ENCODE measurements at regions not wholly inside any gene's neighbourhood (a gene's known extent, or its start where the extent isn't known, plus 50 kb on each side); places are given as distances from the start of the nearest gene placed in this dataset.

- TF ChIP-seq, protein P1, sequence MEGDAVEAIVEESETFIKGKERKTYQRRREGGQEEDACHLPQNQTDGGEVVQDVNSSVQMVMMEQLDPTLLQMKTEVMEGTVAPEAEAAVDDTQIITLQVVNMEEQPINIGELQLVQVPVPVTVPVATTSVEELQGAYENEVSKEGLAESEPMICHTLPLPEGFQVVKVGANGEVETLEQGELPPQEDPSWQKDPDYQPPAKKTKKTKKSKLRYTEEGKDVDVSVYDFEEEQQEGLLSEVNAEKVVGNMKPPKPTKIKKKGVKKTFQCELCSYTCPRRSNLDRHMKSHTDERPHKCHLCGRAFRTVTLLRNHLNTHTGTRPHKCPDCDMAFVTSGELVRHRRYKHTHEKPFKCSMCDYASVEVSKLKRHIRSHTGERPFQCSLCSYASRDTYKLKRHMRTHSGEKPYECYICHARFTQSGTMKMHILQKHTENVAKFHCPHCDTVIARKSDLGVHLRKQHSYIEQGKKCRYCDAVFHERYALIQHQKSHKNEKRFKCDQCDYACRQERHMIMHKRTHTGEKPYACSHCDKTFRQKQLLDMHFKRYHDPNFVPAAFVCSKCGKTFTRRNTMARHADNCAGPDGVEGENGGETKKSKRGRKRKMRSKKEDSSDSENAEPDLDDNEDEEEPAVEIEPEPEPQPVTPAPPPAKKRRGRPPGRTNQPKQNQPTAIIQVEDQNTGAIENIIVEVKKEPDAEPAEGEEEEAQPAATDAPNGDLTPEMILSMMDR (conservative IDR thresholded peaks at IDR 0.05; ENCODE audit: low read depth, low read length): no peak
- TF ChIP-seq EZH2phosphoT487 (IDR thresholded peaks at IDR 0.05; ENCODE audit: borderline replicate concordance, low read length): no peak
Observed at GRCh38 chr11:86143087-86144030, 74.5 kb upstream of the PICALM start.

All from PC-3 (cell line).